ENCODE measurements at regions not wholly inside any gene's neighbourhood (a gene's known extent, or its start where the extent isn't known, plus 50 kb on each side); places are given as distances from the start of the nearest gene placed in this dataset.

DNA sequence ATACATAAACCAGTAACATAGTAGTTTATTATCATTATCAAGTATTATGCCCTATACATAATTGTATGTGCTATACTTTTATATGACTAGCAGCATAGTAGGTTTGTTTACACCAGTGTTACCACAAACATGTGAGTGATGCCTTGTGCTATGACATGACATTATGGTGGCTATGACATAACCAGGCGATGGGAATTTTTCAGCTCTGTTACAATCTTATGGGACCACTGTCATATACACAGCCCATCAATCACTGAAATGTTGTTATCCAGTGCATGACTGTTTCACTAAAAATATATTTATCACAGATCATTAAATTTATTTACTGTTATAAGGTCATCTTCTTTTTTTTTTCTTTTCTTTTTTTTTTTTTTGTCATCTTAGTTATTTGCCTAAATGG lies 674.5 kb downstream of the PCDH17 start (continued):
- TF ChIP-seq, protein P1, sequence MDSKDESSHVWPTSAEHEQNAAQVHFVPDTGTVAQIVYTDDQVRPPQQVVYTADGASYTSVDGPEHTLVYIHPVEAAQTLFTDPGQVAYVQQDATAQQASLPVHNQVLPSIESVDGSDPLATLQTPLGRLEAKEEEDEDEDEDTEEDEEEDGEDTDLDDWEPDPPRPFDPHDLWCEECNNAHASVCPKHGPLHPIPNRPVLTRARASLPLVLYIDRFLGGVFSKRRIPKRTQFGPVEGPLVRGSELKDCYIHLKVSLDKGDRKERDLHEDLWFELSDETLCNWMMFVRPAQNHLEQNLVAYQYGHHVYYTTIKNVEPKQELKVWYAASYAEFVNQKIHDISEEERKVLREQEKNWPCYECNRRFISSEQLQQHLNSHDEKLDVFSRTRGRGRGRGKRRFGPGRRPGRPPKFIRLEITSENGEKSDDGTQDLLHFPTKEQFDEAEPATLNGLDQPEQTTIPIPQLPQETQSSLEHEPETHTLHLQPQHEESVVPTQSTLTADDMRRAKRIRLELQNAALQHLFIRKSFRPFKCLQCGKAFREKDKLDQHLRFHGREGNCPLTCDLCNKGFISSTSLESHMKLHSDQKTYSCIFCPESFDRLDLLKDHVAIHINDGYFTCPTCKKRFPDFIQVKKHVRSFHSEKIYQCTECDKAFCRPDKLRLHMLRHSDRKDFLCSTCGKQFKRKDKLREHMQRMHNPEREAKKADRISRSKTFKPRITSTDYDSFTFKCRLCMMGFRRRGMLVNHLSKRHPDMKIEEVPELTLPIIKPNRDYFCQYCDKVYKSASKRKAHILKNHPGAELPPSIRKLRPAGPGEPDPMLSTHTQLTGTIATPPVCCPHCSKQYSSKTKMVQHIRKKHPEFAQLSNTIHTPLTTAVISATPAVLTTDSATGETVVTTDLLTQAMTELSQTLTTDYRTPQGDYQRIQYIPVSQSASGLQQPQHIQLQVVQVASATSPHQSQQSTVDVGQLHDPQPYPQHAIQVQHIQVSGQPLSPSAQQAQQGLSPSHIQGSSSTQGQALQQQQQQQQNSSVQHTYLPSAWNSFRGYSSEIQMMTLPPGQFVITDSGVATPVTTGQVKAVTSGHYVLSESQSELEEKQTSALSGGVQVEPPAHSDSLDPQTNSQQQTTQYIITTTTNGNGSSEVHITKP (tag by site-specific recombination; IDR thresholded peaks at IDR 0.05), result no peak
- TF ChIP-seq BCL11A (tag by site-specific recombination; IDR thresholded peaks at IDR 0.05; ENCODE audit: low read depth), result no peak
- TF ChIP-seq ZNF433 (tag by site-specific recombination; IDR thresholded peaks at IDR 0.05; ENCODE audit: low read depth), result no peak

DNA sequence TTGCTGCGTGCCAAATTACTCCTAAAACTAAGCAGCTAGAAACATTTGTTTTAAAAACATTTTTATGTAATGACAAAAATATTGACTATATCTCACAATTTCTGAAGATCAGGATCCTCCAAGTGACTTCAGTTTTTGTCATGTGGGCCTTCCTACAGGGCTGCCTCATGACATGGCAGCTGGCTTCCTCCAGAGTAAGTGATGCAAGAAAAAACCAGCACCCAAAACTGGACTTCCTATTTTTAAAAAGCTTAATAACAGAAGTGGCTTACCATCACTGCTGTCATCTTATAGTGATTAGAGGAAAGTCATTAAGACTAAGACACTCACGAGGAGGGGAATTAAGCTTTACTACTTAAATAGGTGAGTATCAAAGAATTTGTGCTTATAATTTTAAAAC lies 681.7 kb downstream of the PCDH17 start:
- Histone ChIP-seq H3K4me1 (ENCODE audit: control insufficient read depth, insufficient read depth, low read length) (no peaks in the 10 kb centered on the region), H3K9me3 (ENCODE audit: control insufficient read depth, insufficient read depth, low read depth, low read length) (no peaks in the 10 kb centered on the region), H3K36me3 (ENCODE audit: control insufficient read depth in 2 of 2, insufficient read depth in 1 of 2, low read length in 2 of 2) (no peaks in the 10 kb centered on the region), H3K4me3 (ENCODE audit: low read depth, low read length) (no peak overlapping the region), H3K27ac (ENCODE audit: extremely low read depth, low read depth, low read length) (no peak overlapping the region)
- TF ChIP-seq ZNF610 (tag by site-specific recombination; IDR thresholded peaks at IDR 0.05; ENCODE audit: borderline replicate concordance) (no peak), ZNF292 (tag by site-specific recombination; IDR thresholded peaks at IDR 0.05; ENCODE audit: borderline replicate concordance, low read depth) (no peak), ZNF677 (tag by site-specific recombination; IDR thresholded peaks at IDR 0.05) (no peak)
- ChIA-PET CTCF (no interaction called here), POLR2A (no interaction called here)

DNA sequence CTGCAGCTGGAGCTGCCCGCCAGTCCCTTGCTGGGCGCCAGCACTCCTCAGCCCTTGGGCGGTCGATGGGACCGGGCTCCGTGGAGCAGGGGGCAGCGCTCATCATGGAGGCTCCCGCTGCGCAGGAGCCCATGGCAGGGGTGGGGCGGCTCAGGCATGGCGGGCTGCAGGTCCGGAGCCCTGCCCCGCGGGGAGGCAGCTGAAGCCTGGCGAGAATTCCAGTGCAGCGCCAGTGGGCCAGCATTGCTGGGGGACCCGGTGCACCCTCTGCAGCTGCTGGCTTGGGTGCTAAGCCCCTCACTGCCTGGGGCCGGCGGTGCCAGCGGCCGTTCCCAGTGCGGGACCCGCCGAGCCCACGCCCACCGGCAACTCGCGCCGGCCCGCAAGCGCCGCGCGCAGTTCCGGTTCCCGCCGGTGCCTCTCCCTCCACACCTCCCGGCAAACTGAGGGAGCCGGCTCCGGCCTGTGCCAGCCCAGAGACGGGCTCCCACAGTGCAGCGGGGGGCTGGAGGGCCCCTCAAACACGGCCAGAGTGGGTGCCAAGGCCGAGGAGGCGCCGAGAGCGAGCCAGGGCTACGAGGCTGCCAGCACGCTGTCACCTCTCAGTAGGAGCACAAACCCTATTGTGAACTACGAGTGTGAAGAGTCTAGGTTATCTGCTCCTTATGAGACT lies 687.1 kb downstream of the PCDH17 start:
- POLR2A ChIA-PET, result no interaction called here
- TF ChIP-seq, protein P2, sequence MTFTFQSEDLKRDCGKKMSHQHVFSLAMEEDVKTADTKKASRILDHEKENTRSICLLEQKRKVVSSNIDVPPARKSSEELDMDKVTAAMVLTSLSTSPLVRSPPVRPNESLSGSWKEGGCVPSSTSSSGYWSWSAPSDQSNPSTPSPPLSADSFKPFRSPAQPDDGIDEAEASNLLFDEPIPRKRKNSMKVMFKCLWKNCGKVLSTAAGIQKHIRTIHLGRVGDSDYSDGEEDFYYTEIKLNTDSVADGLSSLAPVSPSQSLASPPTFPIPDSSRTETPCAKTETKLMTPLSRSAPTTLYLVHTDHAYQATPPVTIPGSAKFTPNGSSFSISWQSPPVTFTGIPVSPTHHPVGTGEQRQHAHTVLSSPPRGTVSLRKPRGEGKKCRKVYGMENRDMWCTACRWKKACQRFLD (tag by site-specific recombination; IDR thresholded peaks at IDR 0.05), result no peak
- TF ChIP-seq ZNF202 (tag by site-specific recombination; IDR thresholded peaks at IDR 0.05; ENCODE audit: borderline replicate concordance) (0 out of 2 replicates have a peak, but pooled peaks have one; percentile 27), SP3 (tag by site-specific recombination; IDR thresholded peaks at IDR 0.05) (no peak)

DNA sequence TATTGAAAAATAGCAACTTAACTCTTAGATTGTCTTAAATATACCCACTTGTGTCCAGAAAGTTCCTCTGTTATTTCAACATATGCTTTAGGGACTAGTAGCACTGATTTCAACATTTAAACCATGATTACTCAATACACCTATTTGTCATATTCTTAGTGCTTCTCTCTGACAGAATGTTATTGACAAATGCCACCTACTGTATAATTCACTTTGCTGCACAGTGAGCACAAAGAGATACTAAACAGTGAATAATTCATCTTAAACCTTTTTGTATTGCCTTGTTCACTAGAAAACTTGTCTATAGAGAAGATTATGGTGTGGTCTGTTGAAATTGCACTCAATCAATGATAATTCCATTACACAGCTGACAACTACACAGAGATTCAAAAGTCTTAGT lies 692.6 kb downstream of the PCDH17 start:
- no peak overlapping the region for H3K27ac ChIP-seq (ENCODE audit: extremely low read depth, low read depth, low read length)
- ChIA-PET POLR2A (no interaction called here), CTCF (no interaction called here)
- no peaks in the 10 kb centered on the region for H3K36me3 ChIP-seq (ENCODE audit: control insufficient read depth in 2 of 2, insufficient read depth in 1 of 2, low read length in 2 of 2)
- no peak overlapping the region for H3K4me3 ChIP-seq (ENCODE audit: low read depth, low read length)
- TF ChIP-seq OVOL3 (tag by site-specific recombination; IDR thresholded peaks at IDR 0.05) (no peak), ZNF10 (tag by site-specific recombination; IDR thresholded peaks at IDR 0.05) (no peak), ZNF221 (tag by site-specific recombination; IDR thresholded peaks at IDR 0.05; ENCODE audit: borderline replicate concordance) (no peak), KLF1 (tag by site-specific recombination; IDR thresholded peaks at IDR 0.05) (no peak), ZNF423 (tag by site-specific recombination; IDR thresholded peaks at IDR 0.05) (no peak), ZFP37 (tag by site-specific recombination; IDR thresholded peaks at IDR 0.05) (no peak), ZSCAN23 (tag by site-specific recombination; IDR thresholded peaks at IDR 0.05) (no peak), ZNF624 (tag by site-specific recombination; IDR thresholded peaks at IDR 0.05) (no peak)
- TF ChIP-seq, protein P3, sequence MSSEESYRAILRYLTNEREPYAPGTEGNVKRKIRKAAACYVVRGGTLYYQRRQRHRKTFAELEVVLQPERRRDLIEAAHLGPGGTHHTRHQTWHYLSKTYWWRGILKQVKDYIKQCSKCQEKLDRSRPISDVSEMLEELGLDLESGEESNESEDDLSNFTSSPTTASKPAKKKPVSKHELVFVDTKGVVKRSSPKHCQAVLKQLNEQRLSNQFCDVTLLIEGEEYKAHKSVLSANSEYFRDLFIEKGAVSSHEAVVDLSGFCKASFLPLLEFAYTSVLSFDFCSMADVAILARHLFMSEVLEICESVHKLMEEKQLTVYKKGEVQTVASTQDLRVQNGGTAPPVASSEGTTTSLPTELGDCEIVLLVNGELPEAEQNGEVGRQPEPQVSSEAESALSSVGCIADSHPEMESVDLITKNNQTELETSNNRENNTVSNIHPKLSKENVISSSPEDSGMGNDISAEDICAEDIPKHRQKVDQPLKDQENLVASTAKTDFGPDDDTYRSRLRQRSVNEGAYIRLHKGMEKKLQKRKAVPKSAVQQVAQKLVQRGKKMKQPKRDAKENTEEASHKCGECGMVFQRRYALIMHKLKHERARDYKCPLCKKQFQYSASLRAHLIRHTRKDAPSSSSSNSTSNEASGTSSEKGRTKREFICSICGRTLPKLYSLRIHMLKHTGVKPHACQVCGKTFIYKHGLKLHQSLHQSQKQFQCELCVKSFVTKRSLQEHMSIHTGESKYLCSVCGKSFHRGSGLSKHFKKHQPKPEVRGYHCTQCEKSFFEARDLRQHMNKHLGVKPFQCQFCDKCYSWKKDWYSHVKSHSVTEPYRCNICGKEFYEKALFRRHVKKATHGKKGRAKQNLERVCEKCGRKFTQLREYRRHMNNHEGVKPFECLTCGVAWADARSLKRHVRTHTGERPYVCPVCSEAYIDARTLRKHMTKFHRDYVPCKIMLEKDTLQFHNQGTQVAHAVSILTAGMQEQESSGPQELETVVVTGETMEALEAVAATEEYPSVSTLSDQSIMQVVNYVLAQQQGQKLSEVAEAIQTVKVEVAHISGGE (tag by site-specific recombination; conservative IDR thresholded peaks at IDR 0.05; ENCODE audit: low read depth), result no peak
- TF ChIP-seq, protein P4, sequence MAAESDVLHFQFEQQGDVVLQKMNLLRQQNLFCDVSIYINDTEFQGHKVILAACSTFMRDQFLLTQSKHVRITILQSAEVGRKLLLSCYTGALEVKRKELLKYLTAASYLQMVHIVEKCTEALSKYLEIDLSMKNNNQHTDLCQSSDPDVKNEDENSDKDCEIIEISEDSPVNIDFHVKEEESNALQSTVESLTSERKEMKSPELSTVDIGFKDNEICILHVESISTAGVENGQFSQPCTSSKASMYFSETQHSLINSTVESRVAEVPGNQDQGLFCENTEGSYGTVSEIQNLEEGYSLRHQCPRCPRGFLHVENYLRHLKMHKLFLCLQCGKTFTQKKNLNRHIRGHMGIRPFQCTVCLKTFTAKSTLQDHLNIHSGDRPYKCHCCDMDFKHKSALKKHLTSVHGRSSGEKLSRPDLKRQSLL (tag by site-specific recombination; IDR thresholded peaks at IDR 0.05), result no peak
- H3K4me1 ChIP-seq (ENCODE audit: control insufficient read depth, insufficient read depth, low read length), result no peaks in the 10 kb centered on the region
- no peaks in the 10 kb centered on the region for H3K9me3 ChIP-seq (ENCODE audit: control insufficient read depth, insufficient read depth, low read depth, low read length)

More for the DNA sequence above, 687.1 kb downstream of the PCDH17 start:
- H3K4me1 ChIP-seq (ENCODE audit: control insufficient read depth, insufficient read depth, low read length), result no peaks in the 10 kb centered on the region
- H3K27ac ChIP-seq (ENCODE audit: extremely low read depth, low read depth, low read length), result no peak overlapping the region
- no peaks in the 10 kb centered on the region for H3K36me3 ChIP-seq (ENCODE audit: control insufficient read depth in 2 of 2, insufficient read depth in 1 of 2, low read length in 2 of 2)
- CTCF ChIA-PET, result no interaction called here
- H3K4me3 ChIP-seq (ENCODE audit: low read depth, low read length), result no peak overlapping the region
- no peaks in the 10 kb centered on the region for H3K9me3 ChIP-seq (ENCODE audit: control insufficient read depth, insufficient read depth, low read depth, low read length)

All from HEK293 (cell line).